ENCODE measurements at regions not wholly inside any gene's neighbourhood (a gene's known extent, or its start where the extent isn't known, plus 50 kb on each side); places are given as distances from the start of the nearest gene placed in this dataset.

DNA sequence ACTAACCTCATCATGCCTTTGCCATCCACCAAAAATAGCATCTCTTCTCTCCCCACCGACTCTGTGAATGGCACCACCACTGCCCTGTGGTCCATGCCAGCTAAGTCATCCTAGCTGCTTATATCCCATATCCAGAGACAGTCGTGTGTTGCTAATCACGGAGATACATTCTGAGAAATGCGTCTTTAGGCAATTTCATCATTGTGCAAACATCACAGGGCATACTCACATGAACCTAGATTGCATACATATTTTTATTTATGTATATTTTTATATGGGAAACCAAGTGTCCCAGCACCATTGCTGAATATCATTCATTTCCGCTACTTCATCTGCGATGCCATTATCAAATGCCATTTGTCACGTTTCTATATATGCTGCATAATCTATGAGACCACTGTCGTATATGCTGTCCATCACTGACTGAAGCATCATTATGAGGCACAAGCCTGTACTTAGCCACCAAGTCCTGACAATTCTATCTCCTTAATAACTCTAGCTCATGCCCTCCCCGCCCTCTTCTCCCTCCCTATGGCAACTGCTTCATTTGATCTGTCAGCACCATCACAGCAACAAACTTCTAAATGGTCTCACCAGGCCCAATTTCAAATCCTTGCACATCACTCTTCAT lies 104.2 kb downstream of the HSPH1 start:
- Histone ChIP-seq H3K9ac (ENCODE audit: low read depth, low read length) (no peak overlapping the region), H3K36me3 (ENCODE audit: control insufficient read depth, insufficient read depth, low read length) (no peaks in the 10 kb centered on the region), H3K27ac (ENCODE audit: low read depth, low read length) (no peak overlapping the region), H3K4me1 (ENCODE audit: control insufficient read depth, insufficient read depth, low read length) (peaks cover 8% of the 10 kb centered on the region), H3K27me3 (ENCODE audit: control insufficient read depth, insufficient read depth, low read length) (no peaks in the 10 kb centered on the region), H3K4me3 (ENCODE audit: low read depth, low read length) (no peak overlapping the region), H3K9me3 (ENCODE audit: control insufficient read depth, insufficient read depth, low read length) (no peaks in the 10 kb centered on the region)

DNA sequence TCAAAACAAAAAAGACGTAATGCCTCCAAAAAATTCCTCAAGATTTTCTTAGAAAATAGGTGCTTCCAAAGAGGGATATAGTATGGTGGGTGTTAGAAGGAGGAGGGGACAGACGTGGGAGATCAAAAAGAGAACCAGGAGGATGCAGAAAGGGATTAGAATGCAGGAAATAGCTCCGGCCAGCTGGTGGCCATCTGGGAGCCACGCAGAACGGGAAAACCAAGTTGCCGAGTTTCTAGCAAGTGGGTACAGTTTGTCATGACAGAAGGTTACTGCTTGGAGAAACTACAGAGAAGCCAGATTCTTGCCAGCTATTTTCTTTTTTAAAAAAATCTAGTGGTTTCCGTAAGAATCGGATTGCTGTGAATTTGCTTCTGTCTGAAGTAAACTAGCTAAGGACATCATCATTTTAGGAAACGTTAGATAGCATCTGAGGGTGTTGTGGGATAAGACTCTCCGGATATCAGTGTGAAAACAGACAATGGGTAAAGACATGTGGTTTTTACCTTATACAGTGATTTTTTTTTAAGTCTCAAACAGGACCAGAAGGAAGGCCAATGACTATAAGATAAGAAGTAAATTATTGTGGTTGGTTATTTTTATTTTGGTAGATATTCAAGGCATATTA lies 104.9 kb downstream of the HSPH1 start:
- Histone ChIP-seq H3K4me3 (ENCODE audit: low read depth, low read length) (no peak overlapping the region), H3K9ac (ENCODE audit: low read depth, low read length) (no peak overlapping the region)

DNA sequence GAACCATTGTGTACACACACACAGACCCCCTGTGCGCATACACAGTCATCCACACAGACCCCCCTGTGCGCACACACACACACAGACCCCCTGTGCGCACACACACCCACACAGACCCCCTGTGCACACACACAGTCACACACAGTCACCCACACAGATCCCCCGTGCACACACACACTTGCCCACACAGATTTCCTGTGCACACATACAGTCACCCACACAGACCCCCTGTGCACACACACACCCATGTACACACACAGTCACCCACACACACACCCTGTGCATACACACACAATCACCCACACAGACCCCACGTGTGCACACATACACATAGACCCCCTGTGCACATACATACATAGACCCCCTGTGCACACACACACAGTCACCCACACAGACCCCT lies 106.1 kb downstream of the HSPH1 start:
- no peaks in the 10 kb centered on the region for H3K36me3 ChIP-seq (ENCODE audit: control insufficient read depth, insufficient read depth, low read length)
- no peaks in the 10 kb centered on the region for H3K9me3 ChIP-seq (ENCODE audit: control insufficient read depth, insufficient read depth, low read length)
- H3K4me1 ChIP-seq (ENCODE audit: control insufficient read depth, insufficient read depth, low read length), result 0 out of 2 replicates have a peak, but pooled peaks cover 2% of the 10 kb centered on the region
- no peak overlapping the region for H3K9ac ChIP-seq (ENCODE audit: low read depth, low read length)
- H3K4me3 ChIP-seq (ENCODE audit: low read depth, low read length), result no peak overlapping the region
- no peaks in the 10 kb centered on the region for H3K27me3 ChIP-seq (ENCODE audit: control insufficient read depth, insufficient read depth, low read length)
- H3K27ac ChIP-seq (ENCODE audit: low read depth, low read length), result no peak overlapping the region

More for the DNA sequence above, 104.9 kb downstream of the HSPH1 start:
- no peaks in the 10 kb centered on the region for H3K27me3 ChIP-seq (ENCODE audit: control insufficient read depth, insufficient read depth, low read length)
- peaks cover 5% of the 10 kb centered on the region for H3K4me1 ChIP-seq (ENCODE audit: control insufficient read depth, insufficient read depth, low read length)
- no peak overlapping the region for H3K27ac ChIP-seq (ENCODE audit: low read depth, low read length)
- no peaks in the 10 kb centered on the region for H3K9me3 ChIP-seq (ENCODE audit: control insufficient read depth, insufficient read depth, low read length)
- no peaks in the 10 kb centered on the region for H3K36me3 ChIP-seq (ENCODE audit: control insufficient read depth, insufficient read depth, low read length)

DNA sequence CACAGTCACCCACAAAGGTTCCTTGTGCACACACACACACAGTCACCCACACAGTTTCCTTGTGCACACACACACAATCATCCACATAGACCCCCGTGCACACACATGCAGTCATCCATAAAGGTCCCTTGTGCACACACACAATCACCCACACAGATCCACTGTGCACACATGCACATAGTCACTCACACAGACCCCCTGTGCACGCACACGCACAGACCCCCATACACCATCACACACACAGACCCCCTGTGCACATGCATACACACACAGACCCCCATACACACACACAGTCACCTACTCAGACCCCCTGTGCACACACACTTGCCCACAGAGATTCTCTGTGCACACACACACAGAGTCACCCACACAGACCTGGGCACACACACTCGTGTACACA lies 107.1 kb downstream of the HSPH1 start:
- no peaks in the 10 kb centered on the region for H3K36me3 ChIP-seq (ENCODE audit: control insufficient read depth, insufficient read depth, low read length)
- H3K27me3 ChIP-seq (ENCODE audit: control insufficient read depth, insufficient read depth, low read length), result no peaks in the 10 kb centered on the region
- no peak overlapping the region for H3K4me3 ChIP-seq (ENCODE audit: low read depth, low read length)
- H3K9ac ChIP-seq (ENCODE audit: low read depth, low read length), result no peak overlapping the region
- no peak overlapping the region for H3K27ac ChIP-seq (ENCODE audit: low read depth, low read length)
- H3K9me3 ChIP-seq (ENCODE audit: control insufficient read depth, insufficient read depth, low read length), result no peaks in the 10 kb centered on the region
- H3K4me1 ChIP-seq (ENCODE audit: control insufficient read depth, insufficient read depth, low read length), result 0 out of 2 replicates have a peak, but pooled peaks cover 2% of the 10 kb centered on the region

DNA sequence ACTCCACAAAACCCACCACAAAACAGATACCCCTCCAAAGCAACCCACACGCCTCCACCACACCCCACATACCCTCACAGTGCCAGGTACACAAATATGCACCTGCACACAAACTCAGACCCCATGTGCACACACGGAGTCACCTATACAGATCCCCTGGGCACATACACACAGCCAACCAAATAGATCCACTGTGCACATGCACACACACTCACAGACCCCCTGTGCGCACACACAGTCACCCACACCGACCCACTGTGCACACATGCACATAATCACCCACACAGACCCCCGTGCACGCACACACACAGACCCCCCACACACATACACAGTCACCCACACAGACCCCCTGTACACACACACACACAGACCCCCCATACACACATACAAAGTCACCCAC lies 107.8 kb downstream of the HSPH1 start:
- no peaks in the 10 kb centered on the region for H3K36me3 ChIP-seq (ENCODE audit: control insufficient read depth, insufficient read depth, low read length)
- no peak overlapping the region for H3K27ac ChIP-seq (ENCODE audit: low read depth, low read length)
- no peak overlapping the region for H3K9ac ChIP-seq (ENCODE audit: low read depth, low read length)
- no peaks in the 10 kb centered on the region for H3K9me3 ChIP-seq (ENCODE audit: control insufficient read depth, insufficient read depth, low read length)
- no peaks in the 10 kb centered on the region for H3K27me3 ChIP-seq (ENCODE audit: control insufficient read depth, insufficient read depth, low read length)
- H3K4me3 ChIP-seq (ENCODE audit: low read depth, low read length), result no peak overlapping the region
- 0 out of 2 replicates have a peak, but pooled peaks cover 2% of the 10 kb centered on the region for H3K4me1 ChIP-seq (ENCODE audit: control insufficient read depth, insufficient read depth, low read length)

DNA sequence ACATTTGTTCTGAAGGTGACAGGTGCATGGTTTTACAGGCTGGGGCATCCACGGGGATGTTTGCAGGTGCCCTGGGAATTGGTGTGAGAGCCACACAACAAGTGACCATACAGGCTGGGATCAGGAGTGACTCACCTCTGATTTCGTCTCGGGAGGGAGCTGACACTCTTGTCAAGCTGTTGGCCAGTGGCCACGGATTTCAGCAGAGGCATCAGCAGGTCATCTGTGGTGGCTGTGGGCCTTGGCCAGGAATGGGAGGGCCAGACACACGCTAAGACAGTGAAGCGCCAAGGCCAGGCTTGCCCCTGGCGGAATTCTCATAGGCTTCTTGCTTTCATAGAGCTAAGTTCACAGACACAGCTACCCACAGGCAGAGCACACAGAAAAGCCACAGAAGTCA lies 108.6 kb downstream of the HSPH1 start:
- no peak overlapping the region for H3K9ac ChIP-seq (ENCODE audit: low read depth, low read length)

DNA sequence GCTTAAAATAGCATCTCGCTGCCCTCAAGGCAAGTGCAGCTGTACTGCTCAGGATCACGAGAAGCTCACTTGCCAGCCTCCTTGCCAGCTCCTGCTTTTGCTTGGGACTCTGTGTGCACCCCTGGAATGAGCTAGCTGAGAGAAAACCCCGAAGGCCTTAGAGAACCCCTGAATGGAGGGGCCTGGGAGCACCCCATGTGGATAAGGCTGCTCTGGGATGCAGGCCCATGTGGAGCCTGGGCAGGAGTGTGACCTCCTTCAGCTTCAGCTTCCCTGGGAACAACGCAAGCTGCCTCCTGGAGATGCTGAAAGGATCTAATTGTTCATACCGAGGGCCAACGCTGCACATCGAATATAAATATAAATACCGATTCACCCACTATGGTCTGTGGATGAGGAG lies 109.2 kb downstream of the HSPH1 start:
- H3K4me3 ChIP-seq (ENCODE audit: low read depth, low read length), result no peak overlapping the region
- H3K36me3 ChIP-seq (ENCODE audit: control insufficient read depth, insufficient read depth, low read length), result no peaks in the 10 kb centered on the region
- no peak overlapping the region for H3K27ac ChIP-seq (ENCODE audit: low read depth, low read length)
- H3K9me3 ChIP-seq (ENCODE audit: control insufficient read depth, insufficient read depth, low read length), result no peaks in the 10 kb centered on the region
- H3K9ac ChIP-seq (ENCODE audit: low read depth, low read length), result no peak overlapping the region
- H3K4me1 ChIP-seq (ENCODE audit: control insufficient read depth, insufficient read depth, low read length), result 0 out of 2 replicates have a peak, but pooled peaks cover 2% of the 10 kb centered on the region
- no peaks in the 10 kb centered on the region for H3K27me3 ChIP-seq (ENCODE audit: control insufficient read depth, insufficient read depth, low read length)

More for the DNA sequence above, 108.6 kb downstream of the HSPH1 start:
- Histone ChIP-seq H3K9me3 (ENCODE audit: control insufficient read depth, insufficient read depth, low read length) (no peaks in the 10 kb centered on the region), H3K36me3 (ENCODE audit: control insufficient read depth, insufficient read depth, low read length) (no peaks in the 10 kb centered on the region), H3K4me3 (ENCODE audit: low read depth, low read length) (no peak overlapping the region), H3K27me3 (ENCODE audit: control insufficient read depth, insufficient read depth, low read length) (no peaks in the 10 kb centered on the region), H3K4me1 (ENCODE audit: control insufficient read depth, insufficient read depth, low read length) (0 out of 2 replicates have a peak, but pooled peaks cover 2% of the 10 kb centered on the region), H3K27ac (ENCODE audit: low read depth, low read length) (no peak overlapping the region)

DNA sequence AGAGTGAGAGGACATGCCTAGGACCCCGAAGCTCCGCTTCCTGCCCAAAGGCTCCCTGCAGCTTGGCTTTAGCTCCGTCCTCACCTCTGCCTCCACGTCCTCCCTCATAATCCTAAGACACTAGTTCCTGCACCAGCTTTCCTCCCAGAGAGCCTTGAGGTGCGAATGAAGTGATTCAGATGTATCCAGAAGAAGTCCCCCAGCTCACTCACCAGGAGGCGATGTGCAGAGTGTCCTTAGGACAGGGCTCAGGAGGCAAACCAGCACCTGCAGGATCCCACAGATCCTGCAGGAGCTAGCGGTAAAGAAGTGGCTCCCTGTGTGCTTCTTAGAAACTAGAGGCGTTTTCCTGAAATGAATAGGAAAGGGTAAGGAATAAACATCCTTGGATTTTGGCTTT lies 109.7 kb downstream of the HSPH1 start:
- no peak overlapping the region for H3K27ac ChIP-seq (ENCODE audit: low read depth, low read length)
- peaks cover 4% of the 10 kb centered on the region; the same call in 1 of the 2 replicates for H3K4me1 ChIP-seq (ENCODE audit: control insufficient read depth, insufficient read depth, low read length)
- H3K27me3 ChIP-seq (ENCODE audit: control insufficient read depth, insufficient read depth, low read length), result no peaks in the 10 kb centered on the region
- H3K9me3 ChIP-seq (ENCODE audit: control insufficient read depth, insufficient read depth, low read length), result no peaks in the 10 kb centered on the region
- no peak overlapping the region for H3K9ac ChIP-seq (ENCODE audit: low read depth, low read length)
- H3K36me3 ChIP-seq (ENCODE audit: control insufficient read depth, insufficient read depth, low read length), result no peaks in the 10 kb centered on the region
- H3K4me3 ChIP-seq (ENCODE audit: low read depth, low read length), result no peak overlapping the region

DNA sequence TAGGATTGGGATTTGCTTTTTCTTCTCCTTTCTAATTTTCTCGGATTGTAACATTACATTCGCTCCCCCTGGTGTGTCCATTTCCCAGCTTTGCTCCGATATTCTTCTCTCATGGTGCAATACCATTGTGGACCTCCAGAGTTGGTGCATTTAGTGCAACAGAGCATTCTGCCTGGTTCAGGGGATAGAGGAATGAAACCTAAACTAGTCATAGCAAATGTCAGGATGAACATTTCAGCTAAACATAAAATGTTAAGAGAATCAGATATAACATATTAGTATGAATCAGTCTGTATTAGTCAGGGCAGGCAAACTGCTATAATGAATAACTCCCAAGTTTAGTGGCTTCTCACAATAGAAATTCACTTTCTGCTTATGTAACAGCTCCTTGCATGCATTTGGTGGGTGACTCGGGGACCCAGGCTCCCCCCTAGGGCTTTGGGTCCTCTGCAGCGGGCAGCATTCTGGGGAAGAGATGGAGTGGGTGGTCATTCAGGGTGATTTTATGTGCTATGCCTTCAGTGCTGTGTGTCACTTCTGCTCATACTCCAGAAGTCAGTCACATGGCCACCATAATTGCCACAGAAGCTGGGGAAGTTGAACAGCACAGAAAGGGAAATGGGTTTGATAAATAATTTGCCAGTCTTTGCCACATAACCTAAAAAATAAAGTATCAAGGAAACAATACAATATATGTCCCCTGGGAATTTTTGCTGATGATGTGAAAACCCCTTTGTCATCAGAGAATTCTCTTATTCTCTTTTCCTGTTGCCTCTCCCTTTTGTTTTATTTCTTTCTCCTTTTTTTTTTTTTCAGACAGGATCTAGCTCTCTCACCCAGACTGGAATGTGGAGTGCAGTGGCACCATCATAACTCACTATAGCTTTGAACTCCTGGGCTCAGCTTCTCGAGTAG lies 111.0 kb downstream of the HSPH1 start:
- H3K4me1 ChIP-seq (ENCODE audit: control insufficient read depth, insufficient read depth, low read length), result peaks cover 8% of the 10 kb centered on the region; the same call in 1 of the 2 replicates
- H3K9ac ChIP-seq (ENCODE audit: low read depth, low read length), result no peak overlapping the region
- H3K4me3 ChIP-seq (ENCODE audit: low read depth, low read length), result no peak overlapping the region
- H3K27ac ChIP-seq (ENCODE audit: low read depth, low read length), result no peak overlapping the region
- no peaks in the 10 kb centered on the region for H3K36me3 ChIP-seq (ENCODE audit: control insufficient read depth, insufficient read depth, low read length)
- H3K27me3 ChIP-seq (ENCODE audit: control insufficient read depth, insufficient read depth, low read length), result no peaks in the 10 kb centered on the region
- no peaks in the 10 kb centered on the region for H3K9me3 ChIP-seq (ENCODE audit: control insufficient read depth, insufficient read depth, low read length)

DNA sequence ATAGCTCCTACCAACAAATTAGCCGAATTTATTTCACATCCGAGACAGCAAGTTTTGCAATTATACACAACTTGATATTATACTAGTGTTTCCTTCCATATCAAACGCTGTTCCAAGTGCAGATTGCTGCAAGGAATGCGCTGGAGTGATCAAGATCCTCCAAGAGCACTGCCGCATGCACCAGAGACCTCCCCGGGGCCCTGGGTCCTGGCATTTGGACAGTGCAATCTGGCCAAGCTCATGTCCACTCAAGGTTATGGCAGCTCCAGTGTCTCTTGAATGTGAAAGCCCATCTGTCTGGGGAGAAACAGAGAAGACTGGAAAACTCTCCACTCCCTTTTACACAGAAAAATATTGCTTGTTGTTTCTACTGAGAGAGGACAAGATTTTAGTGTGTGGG lies 111.9 kb downstream of the HSPH1 start:
- Histone ChIP-seq H3K9me3 (ENCODE audit: control insufficient read depth, insufficient read depth, low read length) (no peaks in the 10 kb centered on the region), H3K36me3 (ENCODE audit: control insufficient read depth, insufficient read depth, low read length) (no peaks in the 10 kb centered on the region), H3K9ac (ENCODE audit: low read depth, low read length) (no peak overlapping the region), H3K27ac (ENCODE audit: low read depth, low read length) (no peak overlapping the region), H3K4me1 (ENCODE audit: control insufficient read depth, insufficient read depth, low read length) (peaks cover 8% of the 10 kb centered on the region; the same call in 1 of the 2 replicates), H3K4me3 (ENCODE audit: low read depth, low read length) (no peak overlapping the region), H3K27me3 (ENCODE audit: control insufficient read depth, insufficient read depth, low read length) (no peaks in the 10 kb centered on the region)

DNA sequence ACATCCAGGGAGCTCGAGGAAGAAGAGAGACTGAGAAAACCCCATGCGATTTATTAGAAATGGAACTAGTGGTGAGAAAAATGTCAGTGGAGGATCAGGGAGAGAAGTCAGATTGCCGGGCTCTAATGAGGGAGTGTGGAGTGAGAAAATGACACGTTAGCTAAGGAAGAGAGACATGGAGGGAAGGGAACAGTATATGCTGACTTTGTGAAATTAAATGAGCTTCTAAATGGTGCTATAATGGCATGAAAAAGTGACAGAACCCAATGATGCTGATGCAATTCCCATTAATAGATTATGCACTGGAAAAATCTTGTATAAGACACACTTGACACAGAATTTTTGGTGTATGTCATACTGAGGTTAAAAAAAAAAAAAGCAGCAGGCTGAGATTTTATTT lies 112.6 kb downstream of the HSPH1 start:
- Histone ChIP-seq H3K4me3 (ENCODE audit: low read depth, low read length) (no peak overlapping the region), H3K27me3 (ENCODE audit: control insufficient read depth, insufficient read depth, low read length) (no peaks in the 10 kb centered on the region), H3K4me1 (ENCODE audit: control insufficient read depth, insufficient read depth, low read length) (peaks cover 8% of the 10 kb centered on the region; the same call in 1 of the 2 replicates), H3K9ac (ENCODE audit: low read depth, low read length) (no peak overlapping the region), H3K36me3 (ENCODE audit: control insufficient read depth, insufficient read depth, low read length) (no peaks in the 10 kb centered on the region), H3K9me3 (ENCODE audit: control insufficient read depth, insufficient read depth, low read length) (no peaks in the 10 kb centered on the region), H3K27ac (ENCODE audit: low read depth, low read length) (no peak overlapping the region)

All from HUES48 (cell line).